Astrocyte (in vitro differentiated cells and primary cell): ENCODE measurements at regions not wholly inside any gene's neighbourhood (a gene's known extent, or its start where the extent isn't known, plus 50 kb on each side); places are given as distances from the start of the nearest gene placed in this dataset.
A peak's percentile ranks its signal among the peaks of the same experiment; 100 is the strongest.

ENCODE experiments used
- DNase-seq: peaks from one replicate; pipeline ENCODE4 v3.0.0-alpha.2; 2010; ENCODE audit warnings: low read depth
- FAIRE-seq: peaks from 2 replicates; lab custom pipeline; 2011; peaks lifted over from hg19 to GRCh38; lab: Jason Lieb, UNC
- H2AFZ ChIP-seq: 2 replicates; pipeline ENCODE4 v1.6.0; 2012; ENCODE audit warnings: low read depth, low read length, inconsistent platforms
- H3K27ac ChIP-seq: 2 replicates; pipeline ENCODE4 v1.5.1; 2011; ENCODE audit warnings: low read depth, low read length, inconsistent platforms
- H3K27me3 ChIP-seq: 2 replicates; pipeline ENCODE4 v1.6.0; 2011; ENCODE audit warnings: low read length, inconsistent platforms; ENCODE audit not compliant: insufficient read depth
- H3K36me3 ChIP-seq: 2 replicates; pipeline ENCODE4 v1.5.1; 2011; ENCODE audit warnings: low read length, inconsistent platforms; ENCODE audit not compliant: insufficient read depth
- H3K4me1 ChIP-seq: 2 replicates; pipeline ENCODE4 v1.5.1; 2011; ENCODE audit warnings: low read length, inconsistent platforms; ENCODE audit not compliant: insufficient read depth
- H3K4me2 ChIP-seq: 2 replicates; pipeline ENCODE4 v1.6.0; 2012; ENCODE audit warnings: low read length, inconsistent platforms
- H3K4me3 ChIP-seq: 2 replicates; pipeline ENCODE4 v1.5.1; 2011; ENCODE audit warnings: low read depth, mild to moderate bottlenecking, low read length, inconsistent platforms; ENCODE audit not compliant: insufficient read depth
- H3K79me2 ChIP-seq: 2 replicates; pipeline ENCODE4 v1.6.0; 2012; ENCODE audit warnings: mild to moderate bottlenecking, low read length, inconsistent platforms; ENCODE audit not compliant: insufficient read depth
- H3K9ac ChIP-seq: 2 replicates; pipeline ENCODE4 v1.6.0; 2012; ENCODE audit warnings: mild to moderate bottlenecking, low read length, inconsistent platforms
- H3K9me3 ChIP-seq: 2 replicates; pipeline ENCODE4 v1.5.1; 2012; ENCODE audit warnings: low read depth, mild to moderate bottlenecking, low read length, inconsistent platforms; ENCODE audit not compliant: insufficient read depth
- H4K20me1 ChIP-seq: 2 replicates; pipeline ENCODE4 v1.6.0; 2012; ENCODE audit warnings: low read length, inconsistent platforms; ENCODE audit not compliant: insufficient read depth
- H3K27ac Mint-ChIP-seq: one replicate; pipeline ENCODE4 v1.8.0; 2021; ENCODE audit warnings: mild to moderate bottlenecking, mixed read lengths; ENCODE audit not compliant: unreplicated experiment
- H3K27me3 Mint-ChIP-seq: one replicate; pipeline ENCODE4 v1.8.0; 2021; ENCODE audit warnings: low read depth, mixed read lengths; ENCODE audit not compliant: unreplicated experiment
- H3K36me3 Mint-ChIP-seq: one replicate; pipeline ENCODE4 v1.8.0; 2021; ENCODE audit warnings: low read depth, mixed read lengths; ENCODE audit not compliant: unreplicated experiment
- H3K4me1 Mint-ChIP-seq: one replicate; pipeline ENCODE4 v1.8.0; 2021; ENCODE audit warnings: low read depth, mixed read lengths; ENCODE audit not compliant: unreplicated experiment
- H3K4me3 Mint-ChIP-seq: one replicate; pipeline ENCODE4 v1.8.0; 2021; ENCODE audit warnings: mild to moderate bottlenecking, moderate library complexity, mixed read lengths; ENCODE audit not compliant: unreplicated experiment
- H3K9me3 Mint-ChIP-seq: one replicate; pipeline ENCODE4 v1.8.0; 2021; ENCODE audit warnings: mild to moderate bottlenecking, mixed read lengths; ENCODE audit not compliant: unreplicated experiment
- EZH2 ChIP-seq: IDR thresholded peaks from 2 replicates; pipeline ENCODE4 v1.6.1; 2012; ENCODE audit warnings: mild to moderate bottlenecking, low read length, inconsistent platforms; ENCODE audit not compliant: insufficient read depth
- TF ChIP-seq, protein P1 (sequence below): IDR thresholded peaks from 2 replicates; pipeline ENCODE4 v1.5.1; 2011; ENCODE audit warnings: low read depth, mild to moderate bottlenecking, inconsistent platforms, low read length, moderate library complexity; ENCODE audit not compliant: insufficient read depth

GRCh38 chrX:45566456-45566855 is 365.8 kb upstream of the DIPK2B start:
- no peak for FAIRE-seq
- H3K4me3 Mint-ChIP-seq = no peak overlapping the region

GRCh38 chrX:45557387-45557786 is 356.7 kb upstream of the DIPK2B start:
- H3K27ac Mint-ChIP-seq = no peak overlapping the region
- Histone ChIP-seq H3K79me2 (no peaks in the 10 kb centered on the region), H3K4me1 (no peaks in the 10 kb centered on the region), H4K20me1 (no peaks in the 10 kb centered on the region), H3K4me3 (no peak overlapping the region), H3K9me3 (no peaks in the 10 kb centered on the region), H3K4me2 (no peak overlapping the region), H3K36me3 (no peaks in the 10 kb centered on the region), H2AFZ (no peak overlapping the region), H3K27me3 (no peaks in the 10 kb centered on the region), H3K9ac (no peak overlapping the region), H3K27ac (no peak overlapping the region)
- no peaks in the 10 kb centered on the region for H3K27me3 Mint-ChIP-seq
- no peak for DNase-seq
- peaks cover 4% of the 10 kb centered on the region for H3K9me3 Mint-ChIP-seq
- no peaks in the 10 kb centered on the region for H3K36me3 Mint-ChIP-seq
- peak; percentile 89 for FAIRE-seq
- H3K4me3 Mint-ChIP-seq = no peak overlapping the region
- TF ChIP-seq EZH2 = no peak
- TF ChIP-seq, protein P1, sequence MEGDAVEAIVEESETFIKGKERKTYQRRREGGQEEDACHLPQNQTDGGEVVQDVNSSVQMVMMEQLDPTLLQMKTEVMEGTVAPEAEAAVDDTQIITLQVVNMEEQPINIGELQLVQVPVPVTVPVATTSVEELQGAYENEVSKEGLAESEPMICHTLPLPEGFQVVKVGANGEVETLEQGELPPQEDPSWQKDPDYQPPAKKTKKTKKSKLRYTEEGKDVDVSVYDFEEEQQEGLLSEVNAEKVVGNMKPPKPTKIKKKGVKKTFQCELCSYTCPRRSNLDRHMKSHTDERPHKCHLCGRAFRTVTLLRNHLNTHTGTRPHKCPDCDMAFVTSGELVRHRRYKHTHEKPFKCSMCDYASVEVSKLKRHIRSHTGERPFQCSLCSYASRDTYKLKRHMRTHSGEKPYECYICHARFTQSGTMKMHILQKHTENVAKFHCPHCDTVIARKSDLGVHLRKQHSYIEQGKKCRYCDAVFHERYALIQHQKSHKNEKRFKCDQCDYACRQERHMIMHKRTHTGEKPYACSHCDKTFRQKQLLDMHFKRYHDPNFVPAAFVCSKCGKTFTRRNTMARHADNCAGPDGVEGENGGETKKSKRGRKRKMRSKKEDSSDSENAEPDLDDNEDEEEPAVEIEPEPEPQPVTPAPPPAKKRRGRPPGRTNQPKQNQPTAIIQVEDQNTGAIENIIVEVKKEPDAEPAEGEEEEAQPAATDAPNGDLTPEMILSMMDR = no peak
- H3K4me1 Mint-ChIP-seq = no peaks in the 10 kb centered on the region

More at GRCh38 chrX:45566456-45566855, 365.8 kb upstream of the DIPK2B start:
- Mint-ChIP-seq H3K36me3 (no peaks in the 10 kb centered on the region), H3K27me3 (no peaks in the 10 kb centered on the region), H3K9me3 (peaks cover 4% of the 10 kb centered on the region), H3K4me1 (no peaks in the 10 kb centered on the region), H3K27ac (no peak overlapping the region)
- Histone ChIP-seq H3K27ac (no peak overlapping the region), H4K20me1 (no peaks in the 10 kb centered on the region), H2AFZ (no peak overlapping the region), H3K9ac (no peak overlapping the region), H3K9me3 (no peaks in the 10 kb centered on the region), H3K79me2 (no peaks in the 10 kb centered on the region), H3K4me2 (no peak overlapping the region), H3K4me1 (no peaks in the 10 kb centered on the region), H3K36me3 (no peaks in the 10 kb centered on the region), H3K27me3 (no peaks in the 10 kb centered on the region), H3K4me3 (no peak overlapping the region)
- no peak for DNase-seq
- TF ChIP-seq, protein P1 = no peak
- TF ChIP-seq EZH2 = no peak

GRCh38 chrX:45554736-45555135 is 354.1 kb upstream of the DIPK2B start:
- TF ChIP-seq, protein P1 = no peak
- TF ChIP-seq EZH2 = no peak
- Mint-ChIP-seq H3K9me3 (no peaks in the 10 kb centered on the region), H3K4me1 (no peaks in the 10 kb centered on the region), H3K4me3 (no peak overlapping the region), H3K36me3 (no peaks in the 10 kb centered on the region), H3K27me3 (no peaks in the 10 kb centered on the region), H3K27ac (no peak overlapping the region)
- DNase-seq = no peak
- Histone ChIP-seq H3K4me2 (no peak overlapping the region), H3K9me3 (no peaks in the 10 kb centered on the region), H2AFZ (no peak overlapping the region), H3K27me3 (no peaks in the 10 kb centered on the region), H3K4me3 (no peak overlapping the region), H3K36me3 (no peaks in the 10 kb centered on the region), H4K20me1 (no peaks in the 10 kb centered on the region), H3K4me1 (no peaks in the 10 kb centered on the region), H3K79me2 (no peaks in the 10 kb centered on the region), H3K9ac (no peak overlapping the region), H3K27ac (no peak overlapping the region)
- peak; percentile 94 for FAIRE-seq
